VCaP (cell line): ENCODE measurements at regions not wholly inside any gene's neighbourhood (a gene's known extent, or its start where the extent isn't known, plus 50 kb on each side); places are given as distances from the start of the nearest gene placed in this dataset.

Experiments
- H3K27ac ChIP-seq: fragments of 450-650 bp; 2 replicates; pipeline ENCODE4 v1.5.1; 2017
- TF ChIP-seq, protein P1 (sequence below): fragments of 450-650 bp; conservative IDR thresholded peaks from 2 replicates; pipeline ENCODE4 v1.5.1; 2017; ENCODE audit warnings: mild to moderate bottlenecking, moderate library complexity

DNA sequence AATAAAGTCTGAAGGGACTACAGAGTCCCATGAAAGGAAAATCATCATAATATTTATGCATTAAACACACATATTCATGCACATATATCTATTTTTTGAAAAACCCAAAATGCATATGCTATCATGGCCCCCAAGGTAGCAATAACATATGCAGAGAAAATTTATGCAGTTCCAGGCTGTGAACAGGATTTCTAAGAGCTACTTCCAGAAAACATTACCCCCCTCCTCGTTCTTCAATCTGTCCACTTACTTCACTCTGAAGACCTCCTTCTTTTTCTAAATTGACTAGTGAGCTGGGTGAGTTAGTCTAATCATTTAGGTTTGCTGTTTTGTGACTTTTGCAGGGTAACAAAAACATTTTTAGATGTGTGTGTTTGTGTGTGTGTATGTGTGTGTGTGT, 376.4 kb upstream of the ZEB2 start:
- TF ChIP-seq, protein P1, sequence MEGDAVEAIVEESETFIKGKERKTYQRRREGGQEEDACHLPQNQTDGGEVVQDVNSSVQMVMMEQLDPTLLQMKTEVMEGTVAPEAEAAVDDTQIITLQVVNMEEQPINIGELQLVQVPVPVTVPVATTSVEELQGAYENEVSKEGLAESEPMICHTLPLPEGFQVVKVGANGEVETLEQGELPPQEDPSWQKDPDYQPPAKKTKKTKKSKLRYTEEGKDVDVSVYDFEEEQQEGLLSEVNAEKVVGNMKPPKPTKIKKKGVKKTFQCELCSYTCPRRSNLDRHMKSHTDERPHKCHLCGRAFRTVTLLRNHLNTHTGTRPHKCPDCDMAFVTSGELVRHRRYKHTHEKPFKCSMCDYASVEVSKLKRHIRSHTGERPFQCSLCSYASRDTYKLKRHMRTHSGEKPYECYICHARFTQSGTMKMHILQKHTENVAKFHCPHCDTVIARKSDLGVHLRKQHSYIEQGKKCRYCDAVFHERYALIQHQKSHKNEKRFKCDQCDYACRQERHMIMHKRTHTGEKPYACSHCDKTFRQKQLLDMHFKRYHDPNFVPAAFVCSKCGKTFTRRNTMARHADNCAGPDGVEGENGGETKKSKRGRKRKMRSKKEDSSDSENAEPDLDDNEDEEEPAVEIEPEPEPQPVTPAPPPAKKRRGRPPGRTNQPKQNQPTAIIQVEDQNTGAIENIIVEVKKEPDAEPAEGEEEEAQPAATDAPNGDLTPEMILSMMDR, result no peak
- no peak overlapping the region for H3K27ac ChIP-seq

DNA sequence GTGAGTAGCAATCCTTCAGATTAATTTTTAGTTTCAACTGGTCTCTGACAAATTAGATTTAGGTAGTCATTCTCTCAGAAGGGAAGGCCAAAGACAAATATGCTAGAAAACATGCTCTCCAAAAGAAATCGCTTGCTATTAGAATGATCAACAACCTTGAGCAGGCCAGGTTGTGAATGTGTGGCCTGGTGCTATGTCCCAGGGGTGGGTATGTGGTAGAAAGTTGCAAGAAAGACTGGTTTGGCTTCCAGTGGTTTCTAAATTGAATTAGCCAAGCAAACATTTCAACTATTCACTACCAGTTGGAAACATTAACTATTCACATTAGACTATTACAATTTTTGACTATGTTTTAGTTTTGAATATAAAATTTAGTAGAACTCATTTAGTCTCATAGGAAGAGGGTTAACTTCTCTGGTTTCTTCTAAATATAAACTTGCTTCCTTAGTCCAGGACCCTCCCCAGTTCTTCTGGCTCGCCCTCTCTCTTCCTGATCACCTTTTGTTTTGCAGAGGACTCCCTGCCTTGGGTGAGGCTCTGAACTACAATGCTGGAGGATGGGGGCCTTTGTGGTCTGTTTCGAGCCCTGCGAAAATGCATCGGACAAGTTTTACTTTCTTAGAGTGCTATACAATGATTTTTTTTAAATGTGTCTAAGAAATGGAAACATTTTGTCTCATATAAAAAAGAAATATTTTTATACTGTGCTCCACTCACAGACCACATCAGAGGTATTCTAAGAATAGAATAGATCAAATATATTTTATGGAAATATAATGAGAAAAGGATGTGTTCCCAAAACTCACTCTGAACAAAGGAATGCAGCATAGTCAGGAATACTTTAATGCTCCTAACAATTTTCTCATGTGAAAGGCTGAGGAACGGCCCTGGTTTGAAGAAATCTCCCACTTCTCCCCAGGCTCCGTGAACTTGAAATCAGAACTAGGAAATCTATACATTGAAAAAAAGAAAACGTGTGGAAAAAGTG, 375.0 kb upstream of the ZEB2 start:
- TF ChIP-seq, protein P1, result no peak
- H3K27ac ChIP-seq, result no peak overlapping the region

DNA sequence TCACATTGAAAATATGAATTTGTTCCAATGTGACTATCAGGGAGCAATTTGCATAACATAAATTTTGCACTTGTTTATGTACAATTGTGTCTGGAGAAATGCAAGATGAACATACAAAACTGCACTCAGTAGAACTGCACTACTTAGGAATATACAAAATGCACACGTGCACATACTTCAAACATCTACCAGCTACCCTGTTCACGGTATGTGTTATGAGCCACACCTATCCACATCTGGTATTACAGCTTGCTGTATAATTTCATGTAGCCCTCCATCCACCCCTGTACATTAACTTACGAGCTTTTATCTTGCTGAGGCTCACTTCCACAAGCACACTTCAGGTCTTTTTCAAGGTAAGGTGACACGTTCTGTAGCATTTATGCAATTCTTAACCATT, 373.5 kb upstream of the ZEB2 start:
- H3K27ac ChIP-seq, result no peak overlapping the region
- TF ChIP-seq, protein P1, result no peak

DNA sequence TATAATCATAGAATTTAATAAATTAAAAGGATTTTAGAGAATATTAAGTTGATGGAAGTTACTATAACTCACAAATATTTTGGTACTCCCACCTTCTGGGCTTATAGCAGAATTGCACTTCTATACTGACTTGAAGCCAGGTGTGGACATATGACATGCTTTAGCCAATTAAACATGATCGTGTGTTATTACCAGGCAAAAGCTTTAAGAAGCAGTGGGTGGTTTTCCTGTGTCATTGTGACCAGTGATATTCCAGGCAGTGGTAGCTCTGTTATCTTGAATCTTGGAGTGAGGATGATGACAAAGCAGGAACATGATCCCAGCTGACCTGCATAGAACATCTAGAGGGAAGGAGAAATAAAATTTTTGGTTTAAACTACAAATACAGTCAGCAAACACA, 370.9 kb upstream of the ZEB2 start:
- no peak overlapping the region for H3K27ac ChIP-seq
- TF ChIP-seq, protein P1, result peak; percentile 50; the same call in 1 of the 2 replicates

DNA sequence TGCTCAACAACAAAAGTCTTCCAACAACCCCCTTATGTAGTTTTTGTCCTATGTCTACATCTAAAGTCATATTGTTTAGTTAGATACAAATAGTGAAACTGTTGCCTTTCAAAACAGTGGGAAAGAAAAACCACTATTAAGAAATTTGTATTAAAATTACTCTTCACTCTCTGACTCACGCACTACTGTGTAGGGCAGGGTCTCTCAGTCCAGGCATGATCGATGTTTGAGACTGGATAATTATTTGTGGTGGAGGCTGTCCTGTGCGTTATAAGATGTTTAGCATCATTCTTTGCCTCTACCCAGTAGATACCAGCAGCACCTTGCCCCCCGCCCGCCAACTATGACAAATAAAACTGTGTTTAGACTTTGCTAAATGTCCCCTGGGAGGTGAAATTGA, 369.4 kb upstream of the ZEB2 start:
- TF ChIP-seq, protein P1, result no peak
- no peak overlapping the region for H3K27ac ChIP-seq

DNA sequence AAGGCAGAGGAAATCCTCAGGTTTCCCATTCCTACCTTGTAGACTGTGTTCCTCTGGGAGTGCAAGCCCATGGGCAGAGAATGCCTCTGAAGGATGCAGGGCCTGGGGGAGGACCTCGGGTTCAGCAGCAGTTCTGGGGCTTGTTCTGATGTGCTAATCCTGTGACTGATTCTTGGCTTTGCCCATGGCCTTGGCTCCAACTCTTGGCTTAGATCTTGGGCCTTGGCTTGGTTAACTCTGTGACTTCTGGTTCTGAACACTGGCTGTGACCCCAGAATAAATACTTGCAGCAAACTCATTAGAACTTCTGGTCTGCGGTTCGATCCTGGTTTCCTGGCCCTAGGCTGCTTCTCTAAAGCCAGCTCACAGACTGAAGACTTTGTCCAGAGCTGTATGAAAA, 366.9 kb upstream of the ZEB2 start:
- no peak overlapping the region for H3K27ac ChIP-seq
- TF ChIP-seq, protein P1, result no peak

DNA sequence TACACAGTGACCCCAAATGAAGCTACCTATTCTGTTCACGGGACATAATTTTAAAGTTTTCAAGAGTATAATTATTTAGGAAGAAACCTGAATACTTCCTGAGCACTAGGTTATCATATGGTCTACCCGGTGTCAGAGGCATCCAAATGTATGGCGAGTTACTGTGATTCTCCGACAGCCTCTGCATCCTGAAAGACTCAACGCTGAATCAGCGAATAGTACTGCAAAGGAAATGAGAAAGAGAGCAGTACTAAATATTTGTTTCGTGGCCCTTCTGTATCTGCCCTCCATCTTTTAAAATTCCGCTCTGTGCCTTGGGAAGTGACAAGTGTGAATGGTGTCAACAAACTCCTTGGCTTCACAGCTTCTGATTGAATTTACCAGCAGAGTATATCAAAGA, 358.0 kb upstream of the ZEB2 start:
- no peak overlapping the region for H3K27ac ChIP-seq
- TF ChIP-seq, protein P1, result no peak
